ENCODE measurements at regions not wholly inside any gene's neighbourhood (a gene's known extent, or its start where the extent isn't known, plus 50 kb on each side); places are given as distances from the start of the nearest gene placed in this dataset.

GRCh38 chr2:12054956-12055618, 308.7 kb downstream of the LPIN1 start:
- H3K27ac Mint-ChIP-seq, result no peak overlapping the region
- peaks cover 5% of the 10 kb centered on the region for H3K36me3 Mint-ChIP-seq
- H3K4me1 Mint-ChIP-seq, result peaks cover 46% of the 10 kb centered on the region
- no peak for ATAC-seq
- peaks cover 6% of the 10 kb centered on the region for H3K9me3 Mint-ChIP-seq
- H3K27me3 Mint-ChIP-seq, result no peaks in the 10 kb centered on the region
- no peak overlapping the region for H3K4me3 Mint-ChIP-seq

GRCh38 chr2:12057436-12058166, 311.2 kb downstream of the LPIN1 start:
- peak; percentile 96 for ATAC-seq
- peak overlapping the region; percentile 58 for H3K27ac Mint-ChIP-seq

GRCh38 chr2:12059616-12060441, 313.4 kb downstream of the LPIN1 start:
- no peak overlapping the region for H3K4me3 Mint-ChIP-seq
- peaks cover 6% of the 10 kb centered on the region for H3K9me3 Mint-ChIP-seq
- H3K36me3 Mint-ChIP-seq, result no peaks in the 10 kb centered on the region
- no peak for ATAC-seq
- no peaks in the 10 kb centered on the region for H3K27me3 Mint-ChIP-seq
- peaks cover 46% of the 10 kb centered on the region for H3K4me1 Mint-ChIP-seq
- H3K27ac Mint-ChIP-seq, result no peak overlapping the region

More at GRCh38 chr2:12057436-12058166, 311.2 kb downstream of the LPIN1 start:
- peak overlapping the region; percentile 32 for H3K4me3 Mint-ChIP-seq
- peaks cover 5% of the 10 kb centered on the region for H3K36me3 Mint-ChIP-seq
- H3K4me1 Mint-ChIP-seq, result peaks cover 46% of the 10 kb centered on the region
- no peaks in the 10 kb centered on the region for H3K27me3 Mint-ChIP-seq
- peaks cover 6% of the 10 kb centered on the region for H3K9me3 Mint-ChIP-seq

GRCh38 chr2:12060886-12061285, 314.5 kb downstream of the LPIN1 start:
- Mint-ChIP-seq H3K4me1 (peaks cover 42% of the 10 kb centered on the region), H3K27me3 (no peaks in the 10 kb centered on the region), H3K27ac (no peak overlapping the region)

GRCh38 chr2:12061286-12062052, 315.0 kb downstream of the LPIN1 start:
- no peak for ATAC-seq
- peaks cover 42% of the 10 kb centered on the region for H3K4me1 Mint-ChIP-seq

More at GRCh38 chr2:12060886-12061285, 314.5 kb downstream of the LPIN1 start:
- Mint-ChIP-seq H3K36me3 (no peaks in the 10 kb centered on the region), H3K9me3 (peaks cover 6% of the 10 kb centered on the region), H3K4me3 (no peak overlapping the region)
- ATAC-seq, result no peak

GRCh38 chr2:12062053-12062395, 315.6 kb downstream of the LPIN1 start:
- no peak overlapping the region for H3K4me3 Mint-ChIP-seq
- H3K27ac Mint-ChIP-seq, result no peak overlapping the region
- no peak for ATAC-seq
- no peaks in the 10 kb centered on the region for H3K27me3 Mint-ChIP-seq
- H3K9me3 Mint-ChIP-seq, result peaks cover 6% of the 10 kb centered on the region
- no peaks in the 10 kb centered on the region for H3K36me3 Mint-ChIP-seq
- peaks cover 42% of the 10 kb centered on the region for H3K4me1 Mint-ChIP-seq

More at GRCh38 chr2:12061286-12062052, 315.0 kb downstream of the LPIN1 start:
- H3K9me3 Mint-ChIP-seq, result peaks cover 6% of the 10 kb centered on the region
- H3K27ac Mint-ChIP-seq, result no peak overlapping the region
- no peaks in the 10 kb centered on the region for H3K27me3 Mint-ChIP-seq
- H3K36me3 Mint-ChIP-seq, result no peaks in the 10 kb centered on the region
- H3K4me3 Mint-ChIP-seq, result no peak overlapping the region

DNA sequence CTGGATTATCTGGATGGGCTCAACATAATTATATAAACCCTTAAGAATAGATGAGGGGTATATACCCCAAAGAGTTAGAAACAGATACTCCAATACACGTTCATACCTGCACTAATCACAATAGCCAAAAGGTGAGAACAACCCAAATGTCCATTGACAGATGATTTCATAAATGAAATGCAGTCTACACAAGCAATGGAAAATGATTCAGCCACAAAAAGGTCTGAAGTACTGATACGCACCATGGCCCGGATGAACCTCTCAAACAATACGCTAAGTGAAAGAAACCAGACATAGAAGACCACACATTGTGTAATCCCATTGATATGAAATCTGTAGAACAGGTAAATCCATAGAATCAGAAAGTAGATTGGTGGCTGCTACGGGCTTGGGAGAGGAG, 316.8 kb downstream of the LPIN1 start:
- H3K9me3 Mint-ChIP-seq, result peaks cover 6% of the 10 kb centered on the region
- H3K36me3 Mint-ChIP-seq, result no peaks in the 10 kb centered on the region
- H3K4me3 Mint-ChIP-seq, result no peak overlapping the region
- ATAC-seq, result no peak
- peaks cover 35% of the 10 kb centered on the region for H3K4me1 Mint-ChIP-seq
- no peak overlapping the region for H3K27ac Mint-ChIP-seq
- no peaks in the 10 kb centered on the region for H3K27me3 Mint-ChIP-seq

GRCh38 chr2:12064153-12064552, 317.7 kb downstream of the LPIN1 start:
- no peak overlapping the region for H3K27ac Mint-ChIP-seq
- no peak for ATAC-seq
- no peaks in the 10 kb centered on the region for H3K27me3 Mint-ChIP-seq

DNA sequence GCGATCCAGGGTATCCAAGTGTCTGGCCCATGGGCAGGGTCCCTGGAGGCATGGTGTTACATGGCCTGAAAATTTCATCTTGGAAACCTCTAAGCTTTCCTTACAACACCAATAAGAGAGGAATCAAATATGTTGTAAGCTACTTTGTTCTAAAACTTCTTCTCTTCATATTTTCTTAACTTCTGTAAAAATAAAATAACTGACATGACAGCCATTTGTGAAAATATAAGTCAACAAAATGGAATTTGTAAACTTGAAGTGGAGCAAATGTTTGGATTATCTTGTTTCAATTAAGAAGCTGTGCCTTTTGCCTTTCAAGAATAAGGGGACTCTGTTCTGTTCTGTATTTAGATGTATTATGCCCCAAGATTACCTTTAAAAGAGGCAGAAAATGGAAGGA, 319.7 kb downstream of the LPIN1 start:
- Mint-ChIP-seq H3K9me3 (peaks cover 6% of the 10 kb centered on the region), H3K4me1 (peaks cover 35% of the 10 kb centered on the region), H3K27ac (no peak overlapping the region), H3K27me3 (no peaks in the 10 kb centered on the region), H3K36me3 (no peaks in the 10 kb centered on the region), H3K4me3 (no peak overlapping the region)
- no peak for ATAC-seq

More at GRCh38 chr2:12064153-12064552, 317.7 kb downstream of the LPIN1 start:
- H3K9me3 Mint-ChIP-seq, result peaks cover 6% of the 10 kb centered on the region
- no peaks in the 10 kb centered on the region for H3K36me3 Mint-ChIP-seq
- peaks cover 32% of the 10 kb centered on the region for H3K4me1 Mint-ChIP-seq
- no peak overlapping the region for H3K4me3 Mint-ChIP-seq

- H3K27me3 Mint-ChIP-seq, result no peaks in the 10 kb centered on the region
- peaks cover 6% of the 10 kb centered on the region for H3K9me3 Mint-ChIP-seq
- no peak overlapping the region for H3K4me3 Mint-ChIP-seq
- peaks cover 39% of the 10 kb centered on the region for H3K4me1 Mint-ChIP-seq
- ATAC-seq, result peak; percentile 43
- H3K36me3 Mint-ChIP-seq, result no peaks in the 10 kb centered on the region
- H3K27ac Mint-ChIP-seq, result no peak overlapping the region
Observed at GRCh38 chr2:12066986-12067385, 320.6 kb downstream of the LPIN1 start.

GRCh38 chr2:12068796-12069538, 322.5 kb downstream of the LPIN1 start:
- no peaks in the 10 kb centered on the region for H3K36me3 Mint-ChIP-seq
- H3K27ac Mint-ChIP-seq, result no peak overlapping the region
- no peaks in the 10 kb centered on the region for H3K9me3 Mint-ChIP-seq
- no peak for ATAC-seq
- peaks cover 54% of the 10 kb centered on the region for H3K4me1 Mint-ChIP-seq
- H3K27me3 Mint-ChIP-seq, result no peaks in the 10 kb centered on the region
- H3K4me3 Mint-ChIP-seq, result no peak overlapping the region

DNA sequence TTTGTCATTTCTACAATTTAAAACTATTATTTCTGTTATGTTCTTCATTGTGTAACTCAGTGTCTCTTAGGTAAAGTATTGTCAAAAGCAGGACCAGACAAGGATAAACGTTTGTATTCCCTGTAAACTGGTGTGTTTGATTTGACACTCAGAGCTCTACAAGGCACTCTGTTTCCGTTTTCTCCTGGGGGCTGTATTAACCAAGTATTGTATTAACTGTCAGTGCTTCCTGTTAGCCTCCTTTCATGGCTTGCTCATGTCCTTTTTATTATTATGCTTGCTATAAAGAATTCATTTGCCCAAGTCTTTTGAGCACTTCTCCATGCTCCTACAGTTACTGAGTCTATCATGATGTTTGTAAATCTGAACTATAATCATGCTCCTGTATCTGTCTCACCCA, 323.7 kb downstream of the LPIN1 start:
- Mint-ChIP-seq H3K9me3 (no peaks in the 10 kb centered on the region), H3K27ac (peak overlapping the region; percentile 70), H3K36me3 (no peaks in the 10 kb centered on the region), H3K4me1 (peaks cover 57% of the 10 kb centered on the region), H3K27me3 (no peaks in the 10 kb centered on the region), H3K4me3 (no peak overlapping the region)
- ATAC-seq, result no peak

DNA sequence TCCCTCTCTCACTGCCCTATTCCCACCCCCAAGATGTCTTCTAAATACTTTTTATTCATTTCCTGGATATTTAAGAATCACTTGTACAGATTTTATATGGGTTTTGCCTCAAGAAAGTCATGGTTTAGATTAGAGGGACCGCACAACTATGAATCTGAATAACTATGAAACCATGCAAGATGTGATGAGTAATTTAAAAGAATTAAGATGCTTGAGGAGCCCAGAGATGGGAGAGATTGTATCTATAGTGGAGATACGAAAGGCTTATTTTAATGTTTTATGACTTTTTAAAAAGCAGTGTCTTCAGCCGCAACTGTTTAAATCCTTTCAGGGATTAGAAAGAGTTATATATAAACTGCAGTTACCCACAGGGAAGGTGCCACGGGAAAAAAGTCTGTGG, 324.1 kb downstream of the LPIN1 start:
- H3K4me3 Mint-ChIP-seq, result no peak overlapping the region
- no peak for ATAC-seq
- no peaks in the 10 kb centered on the region for H3K9me3 Mint-ChIP-seq
- no peaks in the 10 kb centered on the region for H3K36me3 Mint-ChIP-seq
- H3K27me3 Mint-ChIP-seq, result no peaks in the 10 kb centered on the region
- peaks cover 57% of the 10 kb centered on the region for H3K4me1 Mint-ChIP-seq
- peak overlapping the region; percentile 70 for H3K27ac Mint-ChIP-seq

DNA sequence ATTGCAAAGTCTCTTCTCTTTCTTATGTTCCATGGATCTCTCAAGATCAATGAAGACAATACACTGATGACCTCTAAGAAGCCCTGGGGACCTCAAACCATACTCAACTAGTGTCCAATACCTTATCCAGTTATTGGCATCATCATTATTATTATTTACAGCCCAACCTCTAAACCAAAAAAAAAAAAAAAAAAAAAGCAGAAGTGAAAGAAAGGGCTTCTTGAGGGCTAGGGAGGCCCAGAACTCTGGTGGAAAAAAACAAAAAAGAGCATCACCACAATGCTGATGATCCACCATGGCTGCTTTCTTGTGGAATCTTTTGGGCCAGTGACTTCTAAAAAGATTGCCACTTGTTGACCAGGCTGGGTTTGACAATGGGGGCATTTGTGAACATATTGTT, 324.9 kb downstream of the LPIN1 start:
- ATAC-seq, result peak; percentile 83
- Mint-ChIP-seq H3K27ac (peak overlapping the region; percentile 70), H3K4me1 (peaks cover 56% of the 10 kb centered on the region), H3K9me3 (no peaks in the 10 kb centered on the region), H3K4me3 (no peak overlapping the region), H3K27me3 (no peaks in the 10 kb centered on the region), H3K36me3 (no peaks in the 10 kb centered on the region)
